Stomach smooth muscle (tissue), 2 donors: ENCODE measurements at regions not wholly inside any gene's neighbourhood (a gene's known extent, or its start where the extent isn't known, plus 50 kb on each side); places are given as distances from the start of the nearest gene placed in this dataset.

ENCODE experiments used
- H3K27ac ChIP-seq: one replicate; pipeline ENCODE4 v1.7.0; 2013; ENCODE audit warnings: mild to moderate bottlenecking, low read length, inconsistent platforms
- H3K27me3 ChIP-seq, 2 donors: one replicate each; pipeline ENCODE4 v1.7.0; 2013; ENCODE audit warnings: low read length in 2 of 2; ENCODE audit not compliant: insufficient read depth in 2 of 2, control insufficient read depth in 1 of 2
- H3K36me3 ChIP-seq, 2 donors: one replicate each; pipeline ENCODE4 v1.7.0; 2013; ENCODE audit warnings: low read length in 2 of 2; ENCODE audit not compliant: control insufficient read depth in 2 of 2, insufficient read depth in 2 of 2
- H3K4me1 ChIP-seq: one replicate; pipeline ENCODE4 v1.7.0; 2013; ENCODE audit warnings: low read length; ENCODE audit not compliant: control insufficient read depth, insufficient read depth
- H3K4me3 ChIP-seq, 2 donors: one replicate each; pipeline ENCODE4 v1.7.0; 2013; ENCODE audit warnings: low read length in 2 of 2
- H3K9ac ChIP-seq, 2 donors: one replicate each; pipeline ENCODE4 v1.7.0; 2013; ENCODE audit warnings: low read length in 2 of 2, mild to moderate bottlenecking in 1 of 2
- H3K9me3 ChIP-seq, 2 donors: one replicate each; pipeline ENCODE4 v1.7.0; 2013; ENCODE audit warnings: low read length in 2 of 2; ENCODE audit not compliant: control insufficient read depth in 2 of 2
- donor health status: healthy.
- donor health status: Pancreatic carcinoma.

GRCh38 chr13:87736849-87737385, 65.7 kb downstream of the SLITRK5 start:
- Histone ChIP-seq H3K27me3 (no peaks in the 10 kb centered on the region), H3K4me3 (no peak overlapping the region), H3K27ac (no peak overlapping the region), H3K9me3 (no peaks in the 10 kb centered on the region), H3K36me3 (no peaks in the 10 kb centered on the region), H3K9ac (no peak overlapping the region), H3K4me1 (no peaks in the 10 kb centered on the region)

- no peaks in the 10 kb centered on the region for H3K27me3 ChIP-seq
- H3K27ac ChIP-seq, result no peak overlapping the region
- H3K9me3 ChIP-seq, result no peaks in the 10 kb centered on the region
- H3K36me3 ChIP-seq, result no peaks in the 10 kb centered on the region
- H3K4me3 ChIP-seq, result no peak overlapping the region
- no peaks in the 10 kb centered on the region for H3K4me1 ChIP-seq
- no peak overlapping the region for H3K9ac ChIP-seq
Observed at GRCh38 chr13:87754097-87754496, 82.9 kb downstream of the SLITRK5 start.

GRCh38 chr13:87769445-87769844, 98.3 kb downstream of the SLITRK5 start:
- no peaks in the 10 kb centered on the region for H3K9me3 ChIP-seq
- H3K27me3 ChIP-seq, result no peaks in the 10 kb centered on the region
- H3K4me3 ChIP-seq, result no peak overlapping the region
- no peak overlapping the region for H3K9ac ChIP-seq
- no peaks in the 10 kb centered on the region for H3K36me3 ChIP-seq
- no peaks in the 10 kb centered on the region for H3K4me1 ChIP-seq
- no peak overlapping the region for H3K27ac ChIP-seq

- no peak overlapping the region for H3K4me3 ChIP-seq
- no peak overlapping the region for H3K27ac ChIP-seq
- H3K9ac ChIP-seq, result no peak overlapping the region
- H3K9me3 ChIP-seq, result no peaks in the 10 kb centered on the region
- H3K27me3 ChIP-seq, result no peaks in the 10 kb centered on the region
- no peaks in the 10 kb centered on the region for H3K4me1 ChIP-seq
- H3K36me3 ChIP-seq, result no peaks in the 10 kb centered on the region
Observed at GRCh38 chr13:87777387-87777786, 106.2 kb downstream of the SLITRK5 start.

- Histone ChIP-seq H3K27me3 (no peaks in the 10 kb centered on the region), H3K9ac (no peak overlapping the region), H3K9me3 (no peaks in the 10 kb centered on the region), H3K36me3 (no peaks in the 10 kb centered on the region), H3K4me1 (no peaks in the 10 kb centered on the region), H3K4me3 (no peak overlapping the region), H3K27ac (no peak overlapping the region)
Observed at GRCh38 chr13:87778128-87778527, 107.0 kb downstream of the SLITRK5 start.

- H3K4me1 ChIP-seq, result no peaks in the 10 kb centered on the region
- no peaks in the 10 kb centered on the region for H3K9me3 ChIP-seq
- H3K27ac ChIP-seq, result no peak overlapping the region
- H3K36me3 ChIP-seq, result no peaks in the 10 kb centered on the region
- no peaks in the 10 kb centered on the region for H3K27me3 ChIP-seq
- no peak overlapping the region for H3K4me3 ChIP-seq
- H3K9ac ChIP-seq, result no peak overlapping the region
Observed at GRCh38 chr13:87779426-87779825, 108.3 kb downstream of the SLITRK5 start.

- H3K27me3 ChIP-seq, result no peaks in the 10 kb centered on the region
- H3K36me3 ChIP-seq, result no peaks in the 10 kb centered on the region
Observed at GRCh38 chr13:87783366-87783765, 112.2 kb downstream of the SLITRK5 start.

GRCh38 chr13:87788363-87788762, 117.2 kb downstream of the SLITRK5 start:
- Histone ChIP-seq H3K27me3 (no peaks in the 10 kb centered on the region), H3K27ac (no peak overlapping the region), H3K4me3 (no peak overlapping the region), H3K36me3 (no peaks in the 10 kb centered on the region), H3K4me1 (no peaks in the 10 kb centered on the region), H3K9me3 (no peaks in the 10 kb centered on the region), H3K9ac (no peak overlapping the region)

More at GRCh38 chr13:87783366-87783765, 112.2 kb downstream of the SLITRK5 start:
- no peaks in the 10 kb centered on the region for H3K9me3 ChIP-seq
- H3K4me3 ChIP-seq, result no peak overlapping the region
- no peaks in the 10 kb centered on the region for H3K4me1 ChIP-seq
- H3K9ac ChIP-seq, result no peak overlapping the region
- no peak overlapping the region for H3K27ac ChIP-seq

GRCh38 chr13:87792878-87793277, 121.7 kb downstream of the SLITRK5 start:
- no peaks in the 10 kb centered on the region for H3K27me3 ChIP-seq
- no peaks in the 10 kb centered on the region for H3K4me1 ChIP-seq
- no peak overlapping the region for H3K9ac ChIP-seq
- H3K4me3 ChIP-seq, result no peak overlapping the region
- H3K27ac ChIP-seq, result no peak overlapping the region
- H3K9me3 ChIP-seq, result no peaks in the 10 kb centered on the region
- H3K36me3 ChIP-seq, result no peaks in the 10 kb centered on the region

GRCh38 chr13:87798536-87798935, 127.4 kb downstream of the SLITRK5 start:
- Histone ChIP-seq H3K27me3 (no peaks in the 10 kb centered on the region), H3K36me3 (no peaks in the 10 kb centered on the region), H3K4me3 (no peak overlapping the region), H3K9me3 (no peaks in the 10 kb centered on the region), H3K4me1 (no peaks in the 10 kb centered on the region), H3K9ac (no peak overlapping the region), H3K27ac (no peak overlapping the region)

- no peaks in the 10 kb centered on the region for H3K4me1 ChIP-seq
- no peaks in the 10 kb centered on the region for H3K36me3 ChIP-seq
- H3K9ac ChIP-seq, result no peak overlapping the region
- no peaks in the 10 kb centered on the region for H3K27me3 ChIP-seq
- H3K9me3 ChIP-seq, result no peaks in the 10 kb centered on the region
- no peak overlapping the region for H3K4me3 ChIP-seq
- H3K27ac ChIP-seq, result no peak overlapping the region
Observed at GRCh38 chr13:87810391-87810801, 139.2 kb downstream of the SLITRK5 start.
